Endothelial cell (in vitro differentiated cells): ENCODE measurements at regions not wholly inside any gene's neighbourhood (a gene's known extent, or its start where the extent isn't known, plus 50 kb on each side); places are given as distances from the start of the nearest gene placed in this dataset.

Source experiments
- DNase-seq: peaks from one replicate; pipeline ENCODE4 v3.0.0; 2021; ENCODE audit warnings: low spot score
- H3K27ac Mint-ChIP-seq: one replicate; pipeline ENCODE4 v1.8.0; 2021; ENCODE audit warnings: mixed read lengths, inconsistent platforms; ENCODE audit not compliant: unreplicated experiment
- H3K27me3 Mint-ChIP-seq: one replicate; pipeline ENCODE4 v1.8.0; 2021; ENCODE audit warnings: mild to moderate bottlenecking, moderate library complexity, mixed read lengths, inconsistent platforms; ENCODE audit not compliant: unreplicated experiment
- H3K36me3 Mint-ChIP-seq: one replicate; pipeline ENCODE4 v1.8.0; 2021; ENCODE audit warnings: mild to moderate bottlenecking, low read depth, mixed read lengths, inconsistent platforms; ENCODE audit not compliant: unreplicated experiment
- H3K4me1 Mint-ChIP-seq: one replicate; pipeline ENCODE4 v1.8.0; 2021; ENCODE audit warnings: mild to moderate bottlenecking, mixed read lengths, inconsistent platforms; ENCODE audit not compliant: unreplicated experiment
- H3K4me3 Mint-ChIP-seq: one replicate; pipeline ENCODE4 v1.8.0; 2021; ENCODE audit warnings: mild to moderate bottlenecking, mixed read lengths, inconsistent platforms; ENCODE audit not compliant: unreplicated experiment
- H3K9me3 Mint-ChIP-seq: one replicate; pipeline ENCODE4 v1.8.0; 2021; ENCODE audit warnings: mixed read lengths, inconsistent platforms; ENCODE audit not compliant: unreplicated experiment
- TF ChIP-seq, protein P1 (sequence below): fragments of 200-600 bp; sonication (generic); IDR thresholded peaks from one replicate; pipeline ENCODE4 v1.5.0; 2021; ENCODE audit warnings: antibody characterized with exemption; ENCODE audit not compliant: unreplicated experiment

DNA sequence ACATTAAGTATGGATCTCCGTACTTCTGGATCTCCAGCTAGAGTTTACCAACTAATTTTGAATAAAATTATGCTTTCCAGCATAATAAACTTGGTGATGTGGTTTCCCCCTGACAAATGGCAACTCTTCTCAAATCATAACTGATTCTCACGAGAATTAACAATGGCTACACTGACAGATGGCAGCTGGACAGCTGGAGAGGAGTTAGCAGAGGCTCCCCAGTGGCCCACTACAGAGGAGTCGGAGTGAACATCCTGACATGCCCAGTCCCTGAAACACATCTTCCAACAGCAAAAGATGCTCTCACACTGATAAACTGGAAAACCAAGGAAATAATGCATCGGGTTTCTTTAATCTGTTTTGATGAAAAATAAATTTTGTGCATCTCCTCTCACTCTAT is 239.6 kb downstream of the MAN2A1 start:
- H3K9me3 Mint-ChIP-seq = no peaks in the 10 kb centered on the region
- TF ChIP-seq, protein P1, sequence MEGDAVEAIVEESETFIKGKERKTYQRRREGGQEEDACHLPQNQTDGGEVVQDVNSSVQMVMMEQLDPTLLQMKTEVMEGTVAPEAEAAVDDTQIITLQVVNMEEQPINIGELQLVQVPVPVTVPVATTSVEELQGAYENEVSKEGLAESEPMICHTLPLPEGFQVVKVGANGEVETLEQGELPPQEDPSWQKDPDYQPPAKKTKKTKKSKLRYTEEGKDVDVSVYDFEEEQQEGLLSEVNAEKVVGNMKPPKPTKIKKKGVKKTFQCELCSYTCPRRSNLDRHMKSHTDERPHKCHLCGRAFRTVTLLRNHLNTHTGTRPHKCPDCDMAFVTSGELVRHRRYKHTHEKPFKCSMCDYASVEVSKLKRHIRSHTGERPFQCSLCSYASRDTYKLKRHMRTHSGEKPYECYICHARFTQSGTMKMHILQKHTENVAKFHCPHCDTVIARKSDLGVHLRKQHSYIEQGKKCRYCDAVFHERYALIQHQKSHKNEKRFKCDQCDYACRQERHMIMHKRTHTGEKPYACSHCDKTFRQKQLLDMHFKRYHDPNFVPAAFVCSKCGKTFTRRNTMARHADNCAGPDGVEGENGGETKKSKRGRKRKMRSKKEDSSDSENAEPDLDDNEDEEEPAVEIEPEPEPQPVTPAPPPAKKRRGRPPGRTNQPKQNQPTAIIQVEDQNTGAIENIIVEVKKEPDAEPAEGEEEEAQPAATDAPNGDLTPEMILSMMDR = no peak
- no peaks in the 10 kb centered on the region for H3K36me3 Mint-ChIP-seq
- peaks cover 2% of the 10 kb centered on the region for H3K4me1 Mint-ChIP-seq
- H3K27ac Mint-ChIP-seq = no peak overlapping the region
- H3K4me3 Mint-ChIP-seq = no peak overlapping the region
- no peaks in the 10 kb centered on the region for H3K27me3 Mint-ChIP-seq
- DNase-seq = no peak

DNA sequence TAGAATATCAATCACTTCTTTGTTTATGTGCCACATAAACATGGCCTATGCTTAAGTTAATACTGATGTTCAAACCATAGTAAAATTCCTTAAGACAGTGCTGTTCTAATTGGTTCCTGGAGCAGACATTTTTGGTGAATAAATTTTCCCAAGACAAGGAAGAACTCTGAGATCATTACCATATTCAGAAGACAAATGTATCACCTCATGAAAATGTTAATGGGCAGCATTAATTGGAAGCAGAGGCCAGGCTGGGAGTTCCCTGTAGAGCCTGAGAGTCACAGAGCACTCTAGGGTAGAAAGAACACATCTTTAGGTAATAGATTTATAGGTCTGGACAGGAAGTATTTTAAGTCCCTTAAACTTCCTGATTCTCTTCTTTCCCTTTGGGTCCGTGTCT is 240.2 kb downstream of the MAN2A1 start:
- Mint-ChIP-seq H3K9me3 (no peaks in the 10 kb centered on the region), H3K27me3 (no peaks in the 10 kb centered on the region), H3K4me1 (peaks cover 2% of the 10 kb centered on the region), H3K4me3 (no peak overlapping the region), H3K36me3 (no peaks in the 10 kb centered on the region), H3K27ac (no peak overlapping the region)
- TF ChIP-seq, protein P1 = no peak
- no peak for DNase-seq

DNA sequence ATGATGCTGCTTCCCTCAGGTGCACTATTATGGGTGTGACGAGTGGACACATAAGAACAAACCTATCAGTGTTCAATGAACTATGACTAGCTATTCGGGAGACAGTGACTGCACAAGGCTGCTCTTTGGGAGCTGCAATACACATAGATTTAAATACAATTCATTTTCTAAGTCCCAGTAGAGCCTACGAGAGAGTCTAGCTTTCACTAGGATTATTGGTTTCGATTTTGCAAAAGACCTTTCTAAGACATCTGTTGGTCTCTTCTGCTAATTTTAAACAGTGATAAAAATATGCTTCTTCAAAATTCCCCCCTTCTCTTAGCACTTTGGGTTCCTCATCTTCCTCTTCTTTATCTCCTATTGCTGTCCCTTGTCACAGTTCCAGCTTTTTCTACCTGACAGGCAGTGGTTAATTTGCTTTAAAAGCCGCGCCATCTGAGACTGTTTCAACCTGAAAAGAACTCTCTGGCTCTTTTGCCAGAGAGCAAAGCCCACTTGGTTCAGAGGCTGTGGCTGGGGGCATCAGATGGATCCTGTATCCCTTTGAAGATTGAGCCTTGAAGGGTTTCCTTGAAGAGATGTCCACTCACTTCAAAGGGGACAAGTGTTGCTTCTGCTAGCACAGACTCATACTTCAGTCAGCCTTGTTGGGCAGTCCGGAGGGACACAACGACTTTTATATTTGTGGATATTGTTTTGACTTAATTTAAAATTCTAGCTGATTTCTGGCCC is 241.5 kb downstream of the MAN2A1 start:
- Mint-ChIP-seq H3K36me3 (no peaks in the 10 kb centered on the region), H3K4me1 (peaks cover 2% of the 10 kb centered on the region), H3K27me3 (no peaks in the 10 kb centered on the region), H3K9me3 (no peaks in the 10 kb centered on the region), H3K4me3 (no peak overlapping the region), H3K27ac (peak overlapping the region; percentile 53)
- no peak for DNase-seq
- TF ChIP-seq, protein P1 = no peak

DNA sequence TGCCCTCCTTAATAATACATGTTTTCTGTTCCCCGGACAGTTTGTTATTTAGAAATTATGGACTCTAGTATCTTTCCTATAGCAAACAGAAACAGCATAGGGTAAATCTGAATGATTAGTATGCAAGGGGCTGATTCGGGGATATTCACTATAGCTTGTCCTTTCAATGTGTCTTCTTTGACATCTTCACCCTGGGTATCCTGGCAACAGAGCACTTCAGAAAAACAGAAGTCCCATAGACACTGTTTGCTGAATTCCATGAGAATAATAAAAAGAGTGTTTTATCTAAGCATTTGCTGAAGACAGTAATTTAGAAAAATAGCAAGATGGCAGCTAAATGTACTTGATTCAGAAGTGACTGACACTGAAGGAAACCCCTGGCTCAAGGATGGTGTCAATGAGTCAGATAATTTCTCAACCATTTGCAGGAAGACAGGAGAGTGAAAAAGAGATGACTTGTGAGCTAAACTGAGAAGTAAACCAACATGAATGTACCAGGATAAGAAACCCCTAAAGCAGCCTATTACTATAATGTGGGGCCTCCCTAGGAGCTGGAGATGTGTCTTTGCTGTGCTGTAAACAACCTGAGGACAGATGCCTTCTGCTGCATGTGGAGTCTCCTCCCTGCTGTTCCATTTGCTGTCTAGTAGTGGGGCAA is 246.2 kb downstream of the MAN2A1 start:
- TF ChIP-seq, protein P1 = no peak
- Mint-ChIP-seq H3K27me3 (no peaks in the 10 kb centered on the region), H3K36me3 (no peaks in the 10 kb centered on the region), H3K4me3 (no peak overlapping the region), H3K9me3 (no peaks in the 10 kb centered on the region), H3K4me1 (no peaks in the 10 kb centered on the region), H3K27ac (no peak overlapping the region)
- DNase-seq = no peak

DNA sequence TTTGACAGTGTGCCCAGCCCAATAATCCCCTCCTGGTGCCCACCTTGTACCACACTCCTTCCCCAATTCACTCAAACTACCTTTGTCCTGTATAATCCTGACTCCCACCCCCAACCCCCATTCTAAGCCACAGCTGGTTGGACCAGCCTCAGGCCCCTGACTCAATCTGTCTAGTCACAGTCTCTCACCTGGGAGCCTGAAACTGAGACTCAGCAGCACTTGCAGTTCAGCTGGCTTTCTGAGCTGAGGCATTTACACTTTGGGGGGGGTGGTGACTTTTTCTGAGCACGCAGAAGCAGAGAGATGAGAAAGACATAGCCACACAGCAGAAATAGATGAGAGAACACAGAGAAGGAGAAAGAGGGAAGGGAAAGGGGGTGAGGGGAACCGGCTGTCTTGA is 247.3 kb downstream of the MAN2A1 start:
- Mint-ChIP-seq H3K4me1 (no peaks in the 10 kb centered on the region), H3K9me3 (no peaks in the 10 kb centered on the region), H3K36me3 (no peaks in the 10 kb centered on the region), H3K4me3 (no peak overlapping the region), H3K27me3 (no peaks in the 10 kb centered on the region), H3K27ac (no peak overlapping the region)
- TF ChIP-seq, protein P1 = no peak
- no peak for DNase-seq
